ENCODE measurements at regions not wholly inside any gene's neighbourhood (a gene's known extent, or its start where the extent isn't known, plus 50 kb on each side); places are given as distances from the start of the nearest gene placed in this dataset.
A peak's percentile ranks its signal among the peaks of the same experiment; 100 is the strongest.

DNA sequence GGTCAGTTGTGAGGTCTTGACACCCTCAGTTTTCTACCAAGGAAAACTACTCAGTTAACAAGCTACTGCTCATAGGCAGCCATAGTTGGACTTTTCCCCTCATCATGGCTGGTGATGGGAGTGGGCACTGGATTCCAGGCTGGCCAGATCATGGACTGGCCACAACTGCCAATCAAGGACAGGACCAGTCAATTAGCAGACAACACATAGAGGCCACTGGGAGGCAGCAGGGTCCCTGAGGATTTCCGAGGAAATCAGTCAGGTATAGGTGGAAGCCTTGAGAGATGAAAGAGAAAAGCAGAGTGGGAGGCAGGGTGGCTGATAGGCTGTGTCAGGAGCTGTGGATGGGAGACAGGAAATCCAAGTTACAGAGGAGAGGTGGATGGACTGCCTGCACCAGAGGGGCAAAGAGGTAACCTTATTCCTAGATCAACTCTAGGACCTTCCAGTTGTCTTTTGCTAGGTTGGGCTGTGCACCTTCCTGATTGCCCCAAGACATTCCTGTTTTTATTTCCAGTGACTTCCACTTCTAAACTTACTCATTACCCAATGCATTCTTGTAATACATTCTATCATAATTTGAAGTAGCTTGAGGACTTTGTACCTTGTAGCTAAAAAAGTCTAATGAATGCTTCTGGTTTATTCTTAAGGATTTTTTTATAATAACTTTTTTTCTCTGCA, 361.8 kb downstream of the KCNRG start:
- 0 out of 2 replicates have a peak, but pooled peaks cover 4% of the 10 kb centered on the region for H3K4me1 ChIP-seq (ENCODE audit: control insufficient read depth, insufficient read depth, low read length)
- no peaks in the 10 kb centered on the region for H3K36me3 ChIP-seq (ENCODE audit: control insufficient read depth in 2 of 2, insufficient read depth in 1 of 2, low read length in 2 of 2)
- H3K9me3 ChIP-seq (ENCODE audit: control insufficient read depth, insufficient read depth, low read depth, low read length) = no peaks in the 10 kb centered on the region
- no peak overlapping the region for H3K4me3 ChIP-seq (ENCODE audit: low read depth, low read length)
- H3K27ac ChIP-seq (ENCODE audit: extremely low read depth, low read depth, low read length) = no peak overlapping the region
- TF ChIP-seq, protein P1, sequence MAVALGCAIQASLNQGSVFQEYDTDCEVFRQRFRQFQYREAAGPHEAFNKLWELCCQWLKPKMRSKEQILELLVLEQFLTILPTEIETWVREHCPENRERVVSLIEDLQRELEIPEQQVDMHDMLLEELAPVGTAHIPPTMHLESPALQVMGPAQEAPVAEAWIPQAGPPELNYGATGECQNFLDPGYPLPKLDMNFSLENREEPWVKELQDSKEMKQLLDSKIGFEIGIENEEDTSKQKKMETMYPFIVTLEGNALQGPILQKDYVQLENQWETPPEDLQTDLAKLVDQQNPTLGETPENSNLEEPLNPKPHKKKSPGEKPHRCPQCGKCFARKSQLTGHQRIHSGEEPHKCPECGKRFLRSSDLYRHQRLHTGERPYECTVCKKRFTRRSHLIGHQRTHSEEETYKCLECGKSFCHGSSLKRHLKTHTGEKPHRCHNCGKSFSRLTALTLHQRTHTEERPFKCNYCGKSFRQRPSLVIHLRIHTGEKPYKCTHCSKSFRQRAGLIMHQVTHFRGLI (tag by site-specific recombination; IDR thresholded peaks at IDR 0.05) = peak; percentile 64; the same call in 1 of the 2 replicates
- TF ChIP-seq ZBTB17 (tag by site-specific recombination; IDR thresholded peaks at IDR 0.05) = peak; percentile 22; the same call in 1 of the 2 replicates
- no peak for TF ChIP-seq ZNF157 (tag by site-specific recombination; IDR thresholded peaks at IDR 0.05)
- CTCF ChIA-PET = interaction anchor here (0.6 to 1.0 kb wide), 2 partner anchors 424 to 1222 kb away, joined by 3 to 4 read pairs; no protein-coding TSS in a partner anchor
- POLR2A ChIA-PET = no interaction called here

DNA sequence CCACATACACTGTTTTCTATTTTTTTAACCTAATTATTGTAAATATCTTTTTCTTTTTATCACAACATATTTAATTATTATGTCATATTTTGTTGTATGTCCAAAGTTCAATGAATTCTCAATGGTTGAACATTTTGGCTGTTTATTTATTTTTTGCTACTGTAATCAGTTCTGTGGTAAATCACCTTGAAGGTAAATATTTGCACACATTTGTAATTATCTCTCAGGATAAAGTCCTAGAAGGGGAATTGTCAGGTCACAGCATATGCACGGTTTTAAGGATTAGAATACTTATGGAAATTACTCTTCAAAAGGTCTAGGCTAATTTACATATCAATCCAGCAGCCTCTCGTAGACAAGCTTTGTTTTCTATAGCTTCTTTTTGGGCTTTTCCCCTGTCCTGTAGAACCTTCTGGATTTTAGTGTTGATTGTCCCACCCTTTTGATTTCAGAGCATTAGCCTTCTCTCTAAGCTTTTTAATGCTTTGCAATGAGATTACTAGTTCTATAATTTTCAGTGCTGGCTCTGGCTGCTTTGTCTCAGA, 362.6 kb downstream of the KCNRG start:
- POLR2A ChIA-PET = interaction anchor here (0.7 kb wide), 1 partner anchor 25 kb away, joined by 4 read pairs; no protein-coding TSS in a partner anchor
- H3K36me3 ChIP-seq (ENCODE audit: control insufficient read depth in 2 of 2, insufficient read depth in 1 of 2, low read length in 2 of 2) = no peaks in the 10 kb centered on the region

DNA sequence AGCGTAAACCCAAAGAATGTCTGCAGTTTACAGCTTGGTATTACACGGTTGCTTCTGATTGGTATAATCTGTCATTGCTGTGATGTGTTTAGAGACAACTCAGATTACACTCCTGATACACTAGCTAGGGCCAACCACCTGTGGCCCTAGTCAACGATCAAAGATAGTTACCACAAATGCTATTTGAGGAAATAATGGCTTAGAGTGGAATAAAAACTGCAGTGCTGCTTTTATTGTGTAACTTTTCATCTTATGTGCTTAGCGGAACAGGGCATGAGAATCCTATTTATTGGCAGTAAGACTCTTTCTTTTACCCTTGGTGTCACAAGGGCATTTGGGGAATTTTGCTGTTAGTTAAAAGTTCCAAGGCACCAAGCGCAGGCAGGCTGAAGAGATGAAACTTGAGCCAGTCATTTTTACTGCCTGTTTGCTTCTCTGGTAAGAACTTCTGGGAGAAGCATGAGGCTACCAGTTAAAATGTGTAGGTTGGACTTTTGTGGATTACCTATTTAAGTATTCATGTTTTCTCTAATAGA, 363.3 kb downstream of the KCNRG start:
- CTCF ChIA-PET = interaction anchor here (0.5 kb wide), 1 partner anchor 84 kb away, joined by 3 read pairs; no protein-coding TSS in a partner anchor
- Histone ChIP-seq H3K36me3 (ENCODE audit: control insufficient read depth in 2 of 2, insufficient read depth in 1 of 2, low read length in 2 of 2) (no peaks in the 10 kb centered on the region), H3K27ac (ENCODE audit: extremely low read depth, low read depth, low read length) (peak overlapping the region; percentile 12; the same call in 1 of the 2 replicates), H3K9me3 (ENCODE audit: control insufficient read depth, insufficient read depth, low read depth, low read length) (no peaks in the 10 kb centered on the region), H3K4me1 (ENCODE audit: control insufficient read depth, insufficient read depth, low read length) (0 out of 2 replicates have a peak, but pooled peaks cover 4% of the 10 kb centered on the region), H3K4me3 (ENCODE audit: low read depth, low read length) (no peak overlapping the region)
- POLR2A ChIA-PET = no interaction called here
- TF ChIP-seq, protein P2, sequence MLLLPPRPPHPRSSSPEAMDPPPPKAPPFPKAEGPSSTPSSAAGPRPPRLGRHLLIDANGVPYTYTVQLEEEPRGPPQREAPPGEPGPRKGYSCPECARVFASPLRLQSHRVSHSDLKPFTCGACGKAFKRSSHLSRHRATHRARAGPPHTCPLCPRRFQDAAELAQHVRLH (tag by site-specific recombination; IDR thresholded peaks at IDR 0.05) = peak; percentile 66
- TF ChIP-seq, protein P3, sequence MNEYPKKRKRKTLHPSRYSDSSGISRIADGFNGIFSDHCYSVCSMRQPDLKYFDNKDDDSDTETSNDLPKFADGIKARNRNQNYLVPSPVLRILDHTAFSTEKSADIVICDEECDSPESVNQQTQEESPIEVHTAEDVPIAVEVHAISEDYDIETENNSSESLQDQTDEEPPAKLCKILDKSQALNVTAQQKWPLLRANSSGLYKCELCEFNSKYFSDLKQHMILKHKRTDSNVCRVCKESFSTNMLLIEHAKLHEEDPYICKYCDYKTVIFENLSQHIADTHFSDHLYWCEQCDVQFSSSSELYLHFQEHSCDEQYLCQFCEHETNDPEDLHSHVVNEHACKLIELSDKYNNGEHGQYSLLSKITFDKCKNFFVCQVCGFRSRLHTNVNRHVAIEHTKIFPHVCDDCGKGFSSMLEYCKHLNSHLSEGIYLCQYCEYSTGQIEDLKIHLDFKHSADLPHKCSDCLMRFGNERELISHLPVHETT (tag by site-specific recombination; IDR thresholded peaks at IDR 0.05) = no peak; the same call in 1 of the 2 replicates
- TF ChIP-seq TRIM28 (IDR thresholded peaks at IDR 0.05; ENCODE audit: borderline replicate concordance, low read length) (peak; percentile 69; the same call in 1 of the 2 replicates), ZNF791 (tag by site-specific recombination; IDR thresholded peaks at IDR 0.05) (no peak), ZNF426 (tag by site-specific recombination; IDR thresholded peaks at IDR 0.05) (no peak), ZNF596 (tag by site-specific recombination; IDR thresholded peaks at IDR 0.05) (peak; percentile 48), ZNF169 (tag by site-specific recombination; IDR thresholded peaks at IDR 0.05) (no peak), ZNF670 (tag by site-specific recombination; IDR thresholded peaks at IDR 0.05; ENCODE audit: low read depth) (no peak)
- TF ChIP-seq, protein P4, sequence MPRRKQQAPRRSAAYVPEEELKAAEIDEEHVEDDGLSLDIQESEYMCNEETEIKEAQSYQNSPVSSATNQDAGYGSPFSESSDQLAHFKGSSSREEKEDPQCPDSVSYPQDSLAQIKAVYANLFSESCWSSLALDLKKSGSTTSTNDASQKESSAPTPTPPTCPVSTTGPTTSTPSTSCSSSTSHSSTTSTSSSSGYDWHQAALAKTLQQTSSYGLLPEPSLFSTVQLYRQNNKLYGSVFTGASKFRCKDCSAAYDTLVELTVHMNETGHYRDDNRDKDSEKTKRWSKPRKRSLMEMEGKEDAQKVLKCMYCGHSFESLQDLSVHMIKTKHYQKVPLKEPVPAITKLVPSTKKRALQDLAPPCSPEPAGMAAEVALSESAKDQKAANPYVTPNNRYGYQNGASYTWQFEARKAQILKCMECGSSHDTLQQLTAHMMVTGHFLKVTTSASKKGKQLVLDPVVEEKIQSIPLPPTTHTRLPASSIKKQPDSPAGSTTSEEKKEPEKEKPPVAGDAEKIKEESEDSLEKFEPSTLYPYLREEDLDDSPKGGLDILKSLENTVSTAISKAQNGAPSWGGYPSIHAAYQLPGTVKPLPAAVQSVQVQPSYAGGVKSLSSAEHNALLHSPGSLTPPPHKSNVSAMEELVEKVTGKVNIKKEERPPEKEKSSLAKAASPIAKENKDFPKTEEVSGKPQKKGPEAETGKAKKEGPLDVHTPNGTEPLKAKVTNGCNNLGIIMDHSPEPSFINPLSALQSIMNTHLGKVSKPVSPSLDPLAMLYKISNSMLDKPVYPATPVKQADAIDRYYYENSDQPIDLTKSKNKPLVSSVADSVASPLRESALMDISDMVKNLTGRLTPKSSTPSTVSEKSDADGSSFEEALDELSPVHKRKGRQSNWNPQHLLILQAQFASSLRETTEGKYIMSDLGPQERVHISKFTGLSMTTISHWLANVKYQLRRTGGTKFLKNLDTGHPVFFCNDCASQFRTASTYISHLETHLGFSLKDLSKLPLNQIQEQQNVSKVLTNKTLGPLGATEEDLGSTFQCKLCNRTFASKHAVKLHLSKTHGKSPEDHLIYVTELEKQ (tag by site-specific recombination; IDR thresholded peaks at IDR 0.05; ENCODE audit: borderline replicate concordance) = peak; percentile 70
- TF ChIP-seq, protein P5, sequence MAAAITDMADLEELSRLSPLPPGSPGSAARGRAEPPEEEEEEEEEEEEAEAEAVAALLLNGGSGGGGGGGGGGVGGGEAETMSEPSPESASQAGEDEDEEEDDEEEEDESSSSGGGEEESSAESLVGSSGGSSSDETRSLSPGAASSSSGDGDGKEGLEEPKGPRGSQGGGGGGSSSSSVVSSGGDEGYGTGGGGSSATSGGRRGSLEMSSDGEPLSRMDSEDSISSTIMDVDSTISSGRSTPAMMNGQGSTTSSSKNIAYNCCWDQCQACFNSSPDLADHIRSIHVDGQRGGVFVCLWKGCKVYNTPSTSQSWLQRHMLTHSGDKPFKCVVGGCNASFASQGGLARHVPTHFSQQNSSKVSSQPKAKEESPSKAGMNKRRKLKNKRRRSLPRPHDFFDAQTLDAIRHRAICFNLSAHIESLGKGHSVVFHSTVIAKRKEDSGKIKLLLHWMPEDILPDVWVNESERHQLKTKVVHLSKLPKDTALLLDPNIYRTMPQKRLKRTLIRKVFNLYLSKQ (tag by site-specific recombination; IDR thresholded peaks at IDR 0.05; ENCODE audit: borderline replicate concordance) = no peak

More for the DNA sequence above, 362.6 kb downstream of the KCNRG start:
- CTCF ChIA-PET = no interaction called here
- Histone ChIP-seq H3K4me1 (ENCODE audit: control insufficient read depth, insufficient read depth, low read length) (0 out of 2 replicates have a peak, but pooled peaks cover 4% of the 10 kb centered on the region), H3K9me3 (ENCODE audit: control insufficient read depth, insufficient read depth, low read depth, low read length) (no peaks in the 10 kb centered on the region), H3K4me3 (ENCODE audit: low read depth, low read length) (no peak overlapping the region), H3K27ac (ENCODE audit: extremely low read depth, low read depth, low read length) (no peak overlapping the region)
- no peak for TF ChIP-seq ZNF2 (tag by site-specific recombination; IDR thresholded peaks at IDR 0.05)
- TF ChIP-seq, protein P6, sequence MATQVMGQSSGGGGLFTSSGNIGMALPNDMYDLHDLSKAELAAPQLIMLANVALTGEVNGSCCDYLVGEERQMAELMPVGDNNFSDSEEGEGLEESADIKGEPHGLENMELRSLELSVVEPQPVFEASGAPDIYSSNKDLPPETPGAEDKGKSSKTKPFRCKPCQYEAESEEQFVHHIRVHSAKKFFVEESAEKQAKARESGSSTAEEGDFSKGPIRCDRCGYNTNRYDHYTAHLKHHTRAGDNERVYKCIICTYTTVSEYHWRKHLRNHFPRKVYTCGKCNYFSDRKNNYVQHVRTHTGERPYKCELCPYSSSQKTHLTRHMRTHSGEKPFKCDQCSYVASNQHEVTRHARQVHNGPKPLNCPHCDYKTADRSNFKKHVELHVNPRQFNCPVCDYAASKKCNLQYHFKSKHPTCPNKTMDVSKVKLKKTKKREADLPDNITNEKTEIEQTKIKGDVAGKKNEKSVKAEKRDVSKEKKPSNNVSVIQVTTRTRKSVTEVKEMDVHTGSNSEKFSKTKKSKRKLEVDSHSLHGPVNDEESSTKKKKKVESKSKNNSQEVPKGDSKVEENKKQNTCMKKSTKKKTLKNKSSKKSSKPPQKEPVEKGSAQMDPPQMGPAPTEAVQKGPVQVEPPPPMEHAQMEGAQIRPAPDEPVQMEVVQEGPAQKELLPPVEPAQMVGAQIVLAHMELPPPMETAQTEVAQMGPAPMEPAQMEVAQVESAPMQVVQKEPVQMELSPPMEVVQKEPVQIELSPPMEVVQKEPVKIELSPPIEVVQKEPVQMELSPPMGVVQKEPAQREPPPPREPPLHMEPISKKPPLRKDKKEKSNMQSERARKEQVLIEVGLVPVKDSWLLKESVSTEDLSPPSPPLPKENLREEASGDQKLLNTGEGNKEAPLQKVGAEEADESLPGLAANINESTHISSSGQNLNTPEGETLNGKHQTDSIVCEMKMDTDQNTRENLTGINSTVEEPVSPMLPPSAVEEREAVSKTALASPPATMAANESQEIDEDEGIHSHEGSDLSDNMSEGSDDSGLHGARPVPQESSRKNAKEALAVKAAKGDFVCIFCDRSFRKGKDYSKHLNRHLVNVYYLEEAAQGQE (tag by site-specific recombination; IDR thresholded peaks at IDR 0.05) = no peak
- TF ChIP-seq ZNF830 (tag by site-specific recombination; IDR thresholded peaks at IDR 0.05; ENCODE audit: low read depth) = no peak

All from HEK293 (cell line).